PC-3 (cell line): ENCODE measurements at regions not wholly inside any gene's neighbourhood (a gene's known extent, or its start where the extent isn't known, plus 50 kb on each side); places are given as distances from the start of the nearest gene placed in this dataset.
"Not testable (repeated sequence)": the region's sequence is repeated elsewhere in the genome, so short reads cannot be mapped to it uniquely, and the experiment has no call there.

Source experiments
- ATAC-seq: fragments of 200-7000 bp; cut with Tn5 transposase; 2 replicates; pipeline ENCODE4 v1.9.1; 2020; ENCODE audit warnings: mild to moderate bottlenecking, moderate library complexity
- BruUV-seq: library from RNA; stranded (reverse); fragments of 400-500 nt; replicated peaks from 2 replicates; lab custom pipeline; 2021; lab: Mats Ljungman, UMichigan
- CTCF ChIA-PET: fragments of 300-600 bp; sonication (Branson Sonifier 250); formaldehyde crosslinking; loops from one replicate; lab custom pipeline; 2022; ENCODE audit warnings: antibody characterized with exemption; lab: Charles Lee
- POLR2A ChIA-PET: fragments of 300-600 bp; sonication (Branson Sonifier 250); formaldehyde crosslinking; loops from one replicate; lab custom pipeline; 2022; ENCODE audit warnings: antibody characterized with exemption; ENCODE audit not compliant: unreplicated experiment; lab: Charles Lee
- DNase-seq: peaks from one replicate; pipeline ENCODE4 v3.0.0-alpha.2; 2015
- H2AFZ ChIP-seq: fragments of 300-600 bp; sonication (generic); 2 replicates; pipeline ENCODE4 v1.6.0; 2016; ENCODE audit warnings: antibody characterized with exemption, low read length
- H3F3A ChIP-seq: fragments of 300-600 bp; sonication (generic); one replicate; pipeline ENCODE4 v1.6.0; 2017; ENCODE audit warnings: antibody characterized with exemption, low read length, control low read depth, mild to moderate bottlenecking; ENCODE audit not compliant: unreplicated experiment
- H3K27ac ChIP-seq: fragments of 300-600 bp; sonication (generic); 2 replicates; pipeline ENCODE4 v1.5.1; 2016; ENCODE audit warnings: mild to moderate bottlenecking, low read length
- H3K27me3 ChIP-seq: fragments of 300-600 bp; sonication (generic); 2 replicates; pipeline ENCODE4 v1.6.1; 2016; ENCODE audit warnings: low read length, mixed read lengths
- H3K36me3 ChIP-seq: fragments of 300-600 bp; sonication (generic); 2 replicates; pipeline ENCODE4 v1.6.1; 2016; ENCODE audit warnings: low read depth, mixed run types, low read length, mixed read lengths
- H3K4me1 ChIP-seq: fragments of 300-600 bp; sonication (generic); 2 replicates; pipeline ENCODE4 v1.5.1; 2016; ENCODE audit warnings: low read length; ENCODE audit not compliant: insufficient read depth
- H3K4me2 ChIP-seq: fragments of 300-600 bp; sonication (generic); 2 replicates; pipeline ENCODE4 v1.6.0; 2016; ENCODE audit warnings: low read length
- H3K4me3 ChIP-seq: fragments of 300-600 bp; sonication (generic); 2 replicates; pipeline ENCODE4 v1.5.1; 2016; ENCODE audit warnings: mild to moderate bottlenecking, low read length, mixed read lengths
- H3K79me2 ChIP-seq: fragments of 300-600 bp; sonication (generic); 2 replicates; pipeline ENCODE4 v1.6.1; 2017; ENCODE audit warnings: low read length, mixed read lengths
- H3K9ac ChIP-seq: fragments of 300-600 bp; sonication (generic); 2 replicates; pipeline ENCODE4 v1.6.0; 2016; ENCODE audit warnings: mild to moderate bottlenecking, low read length
- H3K9me2 ChIP-seq: fragments of 300-600 bp; sonication (generic); replicated peaks from 2 replicates; pipeline ENCODE4 v1.6.1; 2016; ENCODE audit warnings: mixed run types, low read length, mixed read lengths
- H3K9me3 ChIP-seq: fragments of 300-600 bp; sonication (generic); 2 replicates; pipeline ENCODE4 v1.6.1; 2016; ENCODE audit warnings: low read length, mixed read lengths
- H4K20me1 ChIP-seq: fragments of 300-600 bp; sonication (generic); 2 replicates; pipeline ENCODE4 v1.6.1; 2016; ENCODE audit warnings: low read length, mixed read lengths
- CTCF ChIP-seq: fragments of 300-600 bp; sonication (generic); conservative IDR thresholded peaks from 2 replicates; pipeline ENCODE4 v1.5.1; 2017; ENCODE audit warnings: antibody characterized with exemption, low read depth, mild to moderate bottlenecking, low read length
- EZH2 ChIP-seq: fragments of 300-600 bp; sonication (generic); IDR thresholded peaks from one replicate; pipeline ENCODE4 v1.6.1; 2017; ENCODE audit warnings: antibody characterized with exemption, mild to moderate bottlenecking, low read length; ENCODE audit not compliant: unreplicated experiment
- EZH2phosphoT487 ChIP-seq: fragments of 300-600 bp; sonication (generic); IDR thresholded peaks from 2 replicates; pipeline ENCODE4 v1.6.1; 2018; ENCODE audit warnings: mild to moderate bottlenecking, antibody characterized with exemption, low read length, borderline replicate concordance
- intact Hi-C: fragments of 100-400 bp; cut with micrococcal nuclease; formaldehyde crosslinking; loops from 2 replicates; pipeline ENCODE4 v1.9.0; 2023

- Histone ChIP-seq H3K79me2 (no peaks in the 10 kb centered on the region), H3K36me3 (no peaks in the 10 kb centered on the region), H3K4me2 (no peak overlapping the region), H3K27me3 (no peaks in the 10 kb centered on the region), H3F3A (no peaks in the 10 kb centered on the region), H3K4me3 (no peak overlapping the region), H2AFZ (no peak overlapping the region), H3K9me3 (0 out of 2 replicates have a peak, but pooled peaks cover 5% of the 10 kb centered on the region), H3K9ac (no peak overlapping the region), H4K20me1 (no peaks in the 10 kb centered on the region), H3K9me2 (no peaks in the 10 kb centered on the region), H3K27ac (no peak overlapping the region), H3K4me1 (no peaks in the 10 kb centered on the region)
- POLR2A ChIA-PET: no interaction called here
- DNase-seq: no peak
- CTCF ChIA-PET: no interaction called here
- no TSS peak for BruUV-seq
- intact Hi-C loops: no loop called here
- ATAC-seq: no peak
- no peak for TF ChIP-seq EZH2phosphoT487
- TF ChIP-seq EZH2: no peak
- no peak for TF ChIP-seq CTCF
Measured at GRCh38 chr4:30559481-30559880, 160.7 kb upstream of the PCDH7 start.

- Histone ChIP-seq H3K9me2 (no peaks in the 10 kb centered on the region), H3K27me3 (no peaks in the 10 kb centered on the region), H3F3A (no peaks in the 10 kb centered on the region), H3K27ac (no peak overlapping the region), H3K4me1 (no peaks in the 10 kb centered on the region), H3K36me3 (no peaks in the 10 kb centered on the region), H3K4me2 (no peak overlapping the region), H4K20me1 (no peaks in the 10 kb centered on the region), H2AFZ (no peak overlapping the region), H3K9ac (no peak overlapping the region), H3K9me3 (no peaks in the 10 kb centered on the region), H3K4me3 (no peak overlapping the region), H3K79me2 (no peaks in the 10 kb centered on the region)
- CTCF ChIA-PET: no interaction called here
- no peak for ATAC-seq
- no peak for DNase-seq
- BruUV-seq: no TSS peak
- no peak for TF ChIP-seq EZH2phosphoT487
- TF ChIP-seq CTCF: no peak
- no peak for TF ChIP-seq EZH2
- POLR2A ChIA-PET: no interaction called here
- intact Hi-C loops: no loop called here
Measured at GRCh38 chr4:30586850-30587249, 133.3 kb upstream of the PCDH7 start.

- BruUV-seq, H3K9me2 ChIP-seq, H3F3A ChIP-seq, ATAC-seq, H2AFZ ChIP-seq, CTCF ChIA-PET, H3K9me3 ChIP-seq, H3K9ac ChIP-seq, H3K4me3 ChIP-seq, DNase-seq, H3K36me3 ChIP-seq, H3K4me1 ChIP-seq, H4K20me1 ChIP-seq, POLR2A ChIA-PET, H3K4me2 ChIP-seq, H3K27ac ChIP-seq, H3K27me3 ChIP-seq, H3K79me2 ChIP-seq, intact Hi-C loops: not testable (repeated sequence)
Measured at GRCh38 chr4:30589669-30590068, 130.5 kb upstream of the PCDH7 start.
